NB4 (cell line): ENCODE measurements at regions not wholly inside any gene's neighbourhood (a gene's known extent, or its start where the extent isn't known, plus 50 kb on each side); places are given as distances from the start of the nearest gene placed in this dataset.

Experiments
- DNase-seq: peaks from one replicate; pipeline ENCODE4 v3.0.0; 2010; ENCODE audit warnings: low read depth
- H3K4me3 ChIP-seq: one replicate; pipeline ENCODE4 v1.5.1; 2011; ENCODE audit warnings: mild to moderate bottlenecking, low read depth, low read length, moderate library complexity
- MYC ChIP-seq: IDR thresholded peaks from 2 replicates; pipeline ENCODE4 v1.6.1; 2011; ENCODE audit warnings: low read depth, low read length
- POLR2A ChIP-seq: IDR thresholded peaks from 2 replicates; pipeline ENCODE4 v1.6.1; 2011; ENCODE audit warnings: mild to moderate bottlenecking; ENCODE audit not compliant: insufficient read length; ENCODE audit errors: extremely low read depth
- TF ChIP-seq, protein P1 (sequence below): IDR thresholded peaks from one replicate; pipeline ENCODE4 v1.5.1; 2012; ENCODE audit warnings: low read depth, low read length
- TF ChIP-seq, protein P2 (sequence below): IDR thresholded peaks from 2 replicates; pipeline ENCODE4 v1.6.1; 2011; ENCODE audit warnings: low read depth, low read length

DNA sequence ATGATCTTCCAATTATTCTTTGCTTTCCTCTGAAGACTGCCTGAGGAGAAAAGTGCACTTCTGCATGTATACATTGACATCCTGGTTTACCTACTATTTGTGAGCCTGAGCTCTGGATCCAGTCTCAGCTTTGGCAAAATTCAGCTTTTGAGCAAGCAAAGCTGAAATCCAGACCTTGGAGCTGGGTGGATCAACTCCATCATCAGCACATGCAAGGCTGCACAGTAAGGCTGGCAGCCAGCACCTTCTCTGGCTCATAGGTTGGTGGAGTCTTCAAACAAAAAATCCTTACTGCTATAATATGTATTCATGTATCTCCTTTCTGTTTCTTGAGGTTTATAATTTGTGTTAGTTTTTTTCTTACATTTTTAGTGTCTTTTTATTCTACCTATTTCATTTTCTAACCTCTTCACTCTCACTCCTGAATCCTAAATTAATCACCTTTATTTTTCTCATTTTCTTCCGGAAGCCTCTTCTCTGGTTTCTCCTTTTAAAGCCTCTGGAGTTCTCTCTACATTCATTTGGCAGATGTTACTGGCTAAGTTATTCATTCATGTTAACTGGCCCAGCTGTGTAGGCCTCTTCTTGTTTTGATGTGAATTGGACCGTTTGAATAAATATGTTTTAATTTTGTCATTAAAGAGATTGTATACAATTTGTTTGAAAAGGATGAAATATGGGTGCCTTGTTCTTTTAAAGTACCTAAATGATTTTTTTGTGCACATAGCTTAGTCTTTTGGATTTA lies 224.8 kb downstream of the DACT1 start:
- TF ChIP-seq POLR2A, result no peak
- TF ChIP-seq, protein P1, sequence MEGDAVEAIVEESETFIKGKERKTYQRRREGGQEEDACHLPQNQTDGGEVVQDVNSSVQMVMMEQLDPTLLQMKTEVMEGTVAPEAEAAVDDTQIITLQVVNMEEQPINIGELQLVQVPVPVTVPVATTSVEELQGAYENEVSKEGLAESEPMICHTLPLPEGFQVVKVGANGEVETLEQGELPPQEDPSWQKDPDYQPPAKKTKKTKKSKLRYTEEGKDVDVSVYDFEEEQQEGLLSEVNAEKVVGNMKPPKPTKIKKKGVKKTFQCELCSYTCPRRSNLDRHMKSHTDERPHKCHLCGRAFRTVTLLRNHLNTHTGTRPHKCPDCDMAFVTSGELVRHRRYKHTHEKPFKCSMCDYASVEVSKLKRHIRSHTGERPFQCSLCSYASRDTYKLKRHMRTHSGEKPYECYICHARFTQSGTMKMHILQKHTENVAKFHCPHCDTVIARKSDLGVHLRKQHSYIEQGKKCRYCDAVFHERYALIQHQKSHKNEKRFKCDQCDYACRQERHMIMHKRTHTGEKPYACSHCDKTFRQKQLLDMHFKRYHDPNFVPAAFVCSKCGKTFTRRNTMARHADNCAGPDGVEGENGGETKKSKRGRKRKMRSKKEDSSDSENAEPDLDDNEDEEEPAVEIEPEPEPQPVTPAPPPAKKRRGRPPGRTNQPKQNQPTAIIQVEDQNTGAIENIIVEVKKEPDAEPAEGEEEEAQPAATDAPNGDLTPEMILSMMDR, result no peak
- TF ChIP-seq, protein P2, sequence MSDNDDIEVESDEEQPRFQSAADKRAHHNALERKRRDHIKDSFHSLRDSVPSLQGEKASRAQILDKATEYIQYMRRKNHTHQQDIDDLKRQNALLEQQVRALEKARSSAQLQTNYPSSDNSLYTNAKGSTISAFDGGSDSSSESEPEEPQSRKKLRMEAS, result no peak
- no peak for TF ChIP-seq MYC
- no peak overlapping the region for H3K4me3 ChIP-seq
- DNase-seq, result no peak

DNA sequence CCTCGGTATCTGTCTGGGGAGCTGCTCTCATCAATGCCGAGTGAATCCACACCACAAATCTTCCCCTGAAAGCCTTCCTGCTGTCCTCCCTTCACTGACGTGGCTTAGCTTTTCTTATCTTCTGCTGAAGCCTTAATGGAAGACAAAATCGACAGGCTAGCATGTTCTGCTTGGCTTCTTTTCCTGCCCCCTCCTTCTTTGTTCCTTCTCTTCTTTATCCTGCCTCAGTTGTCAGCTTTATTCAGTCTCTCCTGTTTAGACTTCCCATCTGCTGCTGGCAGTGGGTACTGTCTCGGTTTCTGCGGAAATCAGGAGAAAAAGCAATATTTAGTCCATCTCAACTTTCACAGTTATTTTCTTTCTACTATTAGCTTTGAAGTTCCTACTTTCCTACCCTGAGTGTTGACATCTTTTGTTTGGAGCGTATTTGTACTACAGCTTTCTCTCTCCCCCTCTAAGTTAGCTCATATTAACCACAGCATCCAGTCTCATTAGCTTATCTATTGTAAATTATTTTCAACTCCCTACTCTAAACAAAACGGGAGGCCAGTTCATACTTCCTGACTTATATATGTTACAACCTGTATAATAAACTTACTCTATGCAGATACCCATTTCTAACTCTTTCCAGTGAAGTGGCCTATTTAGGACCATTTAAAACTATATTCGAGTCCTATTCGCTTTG lies 226.0 kb downstream of the DACT1 start:
- DNase-seq, result no peak
- H3K4me3 ChIP-seq, result no peak overlapping the region
- TF ChIP-seq, protein P2, result no peak
- TF ChIP-seq, protein P1, result no peak
- TF ChIP-seq POLR2A (no peak), MYC (no peak)

DNA sequence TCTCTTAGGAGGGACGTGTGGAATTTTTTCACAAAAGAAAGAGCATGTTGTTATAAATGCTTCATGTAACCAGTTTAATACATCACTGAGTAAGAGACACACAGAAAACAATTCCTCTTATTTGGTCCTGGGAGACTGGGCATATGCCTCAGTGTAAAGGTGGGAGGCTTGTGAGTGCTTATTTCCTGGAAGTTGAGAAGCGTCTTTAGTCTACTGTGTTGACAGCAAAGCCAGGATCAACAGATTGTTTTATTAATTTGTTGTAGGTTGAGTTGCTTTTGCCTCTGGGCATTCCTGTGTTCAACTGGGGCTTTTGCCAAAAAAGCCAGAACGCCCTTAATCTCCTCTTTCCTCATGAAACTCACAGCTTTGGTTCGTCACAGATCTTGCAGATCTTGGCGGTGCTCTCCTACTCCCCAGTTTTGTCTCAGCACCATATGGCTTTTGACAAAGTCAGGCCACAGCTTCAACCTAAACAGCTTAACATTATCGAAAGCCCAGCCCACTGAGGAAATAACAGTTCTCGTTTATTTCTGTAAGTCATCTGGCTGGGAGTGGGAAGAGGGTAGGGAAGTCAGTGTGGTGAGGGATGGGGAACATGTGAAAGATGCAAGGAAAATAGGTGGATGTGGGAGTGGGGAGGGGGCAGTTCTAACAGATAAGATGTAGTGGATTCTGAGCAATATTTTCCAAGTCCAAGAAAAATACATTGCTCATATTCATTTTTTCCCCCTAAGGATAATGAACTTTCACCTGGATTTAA lies 227.2 kb downstream of the DACT1 start:
- H3K4me3 ChIP-seq, result no peak overlapping the region
- TF ChIP-seq, protein P2, result no peak
- TF ChIP-seq, protein P1, result no peak
- TF ChIP-seq MYC (no peak), POLR2A (no peak)
- no peak for DNase-seq

DNA sequence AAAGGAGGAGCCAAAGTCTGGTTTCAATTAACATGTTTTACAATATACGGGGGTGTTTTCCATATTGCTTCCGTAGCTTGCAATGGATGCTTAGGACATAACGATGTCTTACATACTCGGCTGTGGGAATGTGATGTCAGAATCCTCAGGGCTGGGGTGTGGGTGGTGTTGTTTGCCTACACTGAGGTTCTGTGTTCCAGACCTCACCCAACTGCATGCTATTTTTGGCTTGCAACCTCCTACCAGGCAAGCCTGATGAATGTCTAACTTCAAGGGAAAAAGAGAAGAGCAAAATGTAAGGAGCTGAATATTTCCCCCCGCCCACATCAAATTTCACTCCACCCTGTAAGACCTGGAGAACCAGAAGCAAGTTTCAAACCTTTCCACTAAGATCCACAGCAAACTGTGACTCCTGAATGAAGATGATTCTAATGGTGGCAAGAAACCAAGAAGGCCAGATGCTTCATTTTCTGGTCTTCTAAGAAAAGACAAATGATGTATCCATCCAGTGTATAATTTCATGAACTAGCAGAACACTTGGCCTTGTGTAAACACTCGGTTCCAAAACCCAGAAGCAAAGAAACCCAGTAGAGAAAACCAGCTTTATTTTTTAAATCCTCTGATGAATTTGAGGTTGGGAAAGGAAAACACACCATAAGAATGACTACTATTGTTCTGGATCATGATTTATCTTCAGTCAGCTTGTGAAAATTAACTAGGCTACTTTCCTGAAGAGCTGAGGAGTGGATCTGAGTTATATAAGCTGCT lies 227.9 kb downstream of the DACT1 start:
- no peak for TF ChIP-seq POLR2A
- no peak for TF ChIP-seq MYC
- TF ChIP-seq, protein P1, result no peak
- TF ChIP-seq, protein P2, result no peak
- no peak for DNase-seq
- no peak overlapping the region for H3K4me3 ChIP-seq

DNA sequence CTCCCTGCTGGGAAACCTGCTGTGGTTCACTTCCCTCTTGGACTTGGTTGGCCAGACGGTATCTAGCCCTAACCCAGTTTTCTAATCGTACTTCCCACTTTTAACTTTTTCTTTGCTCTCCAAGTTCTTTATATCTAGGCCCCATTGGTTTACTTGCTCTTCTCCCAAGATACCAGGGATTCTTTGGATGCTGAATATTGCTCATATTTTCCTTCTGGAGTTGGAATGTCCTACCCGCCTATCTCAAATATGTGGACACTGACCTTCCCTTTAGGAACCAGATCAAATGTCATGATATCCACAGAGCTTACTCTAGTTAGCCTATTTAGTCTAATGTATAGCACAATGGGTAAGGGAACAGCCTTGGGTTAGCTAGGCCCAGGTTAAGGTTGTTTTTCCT lies 228.6 kb downstream of the DACT1 start:
- TF ChIP-seq, protein P1, result no peak
- TF ChIP-seq POLR2A (no peak), MYC (no peak)
- TF ChIP-seq, protein P2, result no peak
- no peak overlapping the region for H3K4me3 ChIP-seq
- DNase-seq, result no peak
